Fibroblast of peridontal ligament (primary cell): ENCODE measurements at regions not wholly inside any gene's neighbourhood (a gene's known extent, or its start where the extent isn't known, plus 50 kb on each side); places are given as distances from the start of the nearest gene placed in this dataset.
A peak's percentile ranks its signal among the peaks of the same experiment; 100 is the strongest.

Experiments
- DNase-seq: peaks from one replicate; pipeline ENCODE4 v3.0.0-alpha.2; 2010; ENCODE audit errors: extremely low read depth

- no peak for DNase-seq
These were observed 214.9 kb upstream of the ITGA4 start for GRCh38 chr2:181242262-181242661.

- DNase-seq: no peak
These were observed 213.9 kb upstream of the ITGA4 start for GRCh38 chr2:181243319-181243718.

- peak; percentile 31 for DNase-seq
These were observed 206.5 kb upstream of the ITGA4 start for GRCh38 chr2:181250691-181251090.

GRCh38 chr2:181252262-181253148, 204.7 kb upstream of the ITGA4 start:
- no peak for DNase-seq

- no peak for DNase-seq
These were observed 203.7 kb upstream of the ITGA4 start for GRCh38 chr2:181253438-181253837.

GRCh38 chr2:181255651-181256050, 201.5 kb upstream of the ITGA4 start:
- no peak for DNase-seq

- DNase-seq: peak; percentile 85
These were observed 198.5 kb upstream of the ITGA4 start for GRCh38 chr2:181258720-181259119.

- DNase-seq: no peak
These were observed 194.4 kb upstream of the ITGA4 start for GRCh38 chr2:181262782-181263181.

GRCh38 chr2:181264001-181264400, 193.2 kb upstream of the ITGA4 start:
- DNase-seq: no peak

GRCh38 chr2:181264441-181264840, 192.7 kb upstream of the ITGA4 start:
- no peak for DNase-seq

- no peak for DNase-seq
These were observed 190.6 kb upstream of the ITGA4 start for GRCh38 chr2:181266614-181267013.

GRCh38 chr2:181268174-181268867, 188.9 kb upstream of the ITGA4 start:
- DNase-seq: no peak

- DNase-seq: peak; percentile 18
These were observed 183.2 kb upstream of the ITGA4 start for GRCh38 chr2:181273986-181274385.

- no peak for DNase-seq
These were observed 181.5 kb upstream of the ITGA4 start for GRCh38 chr2:181275643-181276070.

- no peak for DNase-seq
These were observed 175.9 kb upstream of the ITGA4 start for GRCh38 chr2:181281206-181281832.

- DNase-seq: no peak
These were observed 172.1 kb upstream of the ITGA4 start for GRCh38 chr2:181285116-181285515.

- DNase-seq: no peak
These were observed 167.5 kb upstream of the ITGA4 start for GRCh38 chr2:181289698-181290097.

GRCh38 chr2:181290182-181290581, 167.0 kb upstream of the ITGA4 start:
- DNase-seq: no peak

- no peak for DNase-seq
These were observed 162.2 kb upstream of the ITGA4 start for GRCh38 chr2:181294979-181295378.

GRCh38 chr2:181300600-181301291, 156.4 kb upstream of the ITGA4 start:
- peak; percentile 11 for DNase-seq

- no peak for DNase-seq
These were observed 153.0 kb upstream of the ITGA4 start for GRCh38 chr2:181304011-181304844.
